Adrenal gland (tissue), 5 donors: ENCODE measurements at regions not wholly inside any gene's neighbourhood (a gene's known extent, or its start where the extent isn't known, plus 50 kb on each side); places are given as distances from the start of the nearest gene placed in this dataset.

Experiments used
- POLR2A ChIP-seq, 2 donors: fragments of 450-650 bp; IDR thresholded peaks; one replicate each; pipeline ENCODE4 v1.6.1; 2017; ENCODE audit warnings: antibody characterized with exemption in 2 of 2, mild to moderate bottlenecking in 2 of 2, moderate library complexity in 1 of 2
- TF ChIP-seq, protein P1 (sequence below), 6 experiments: fragments of 450-650 bp in 4 of 6; fragments of 200-600 bp in 2 of 6; sonication (generic) in 1 of 6; IDR thresholded peaks; 1 replicate in 5 of 6; 2 replicates in 1 of 6; pipeline versions ENCODE4 v1.5.1 to v1.8.0; 2016 to 2021; ENCODE audit warnings: antibody characterized with exemption in 6 of 6, mild to moderate bottlenecking in 2 of 6, moderate library complexity in 1 of 6
- donor health status: DM: no; HTN: no; CAD: no.

DNA sequence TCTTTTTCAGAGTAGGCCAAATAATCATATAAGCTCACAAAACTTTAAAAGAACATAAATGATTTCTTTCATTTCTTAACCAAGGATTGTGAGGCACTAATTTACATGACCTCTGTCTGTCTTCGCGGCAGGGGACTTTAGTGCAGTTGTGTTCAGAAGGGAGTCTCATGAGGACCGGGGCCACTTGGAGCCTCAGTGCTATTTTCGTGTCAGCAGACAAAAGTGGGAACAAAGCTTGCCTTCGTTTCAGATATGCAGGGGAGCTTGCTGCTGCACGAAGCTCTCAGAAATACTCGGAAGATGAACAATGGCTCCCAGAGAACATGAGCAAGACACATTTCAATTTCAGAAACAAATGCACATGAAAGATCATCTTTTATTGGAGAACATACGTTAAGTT lies 497.0 kb downstream of the CDH26 start:
- TF ChIP-seq, protein P1, sequence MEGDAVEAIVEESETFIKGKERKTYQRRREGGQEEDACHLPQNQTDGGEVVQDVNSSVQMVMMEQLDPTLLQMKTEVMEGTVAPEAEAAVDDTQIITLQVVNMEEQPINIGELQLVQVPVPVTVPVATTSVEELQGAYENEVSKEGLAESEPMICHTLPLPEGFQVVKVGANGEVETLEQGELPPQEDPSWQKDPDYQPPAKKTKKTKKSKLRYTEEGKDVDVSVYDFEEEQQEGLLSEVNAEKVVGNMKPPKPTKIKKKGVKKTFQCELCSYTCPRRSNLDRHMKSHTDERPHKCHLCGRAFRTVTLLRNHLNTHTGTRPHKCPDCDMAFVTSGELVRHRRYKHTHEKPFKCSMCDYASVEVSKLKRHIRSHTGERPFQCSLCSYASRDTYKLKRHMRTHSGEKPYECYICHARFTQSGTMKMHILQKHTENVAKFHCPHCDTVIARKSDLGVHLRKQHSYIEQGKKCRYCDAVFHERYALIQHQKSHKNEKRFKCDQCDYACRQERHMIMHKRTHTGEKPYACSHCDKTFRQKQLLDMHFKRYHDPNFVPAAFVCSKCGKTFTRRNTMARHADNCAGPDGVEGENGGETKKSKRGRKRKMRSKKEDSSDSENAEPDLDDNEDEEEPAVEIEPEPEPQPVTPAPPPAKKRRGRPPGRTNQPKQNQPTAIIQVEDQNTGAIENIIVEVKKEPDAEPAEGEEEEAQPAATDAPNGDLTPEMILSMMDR (IDR thresholded peaks at IDR 0.05), result no peak
- TF ChIP-seq POLR2A (IDR thresholded peaks at IDR 0.05), result no peak
